MM.1S (cell line): ENCODE measurements at regions not wholly inside any gene's neighbourhood (a gene's known extent, or its start where the extent isn't known, plus 50 kb on each side); places are given as distances from the start of the nearest gene placed in this dataset.

ENCODE experiments used
- EZH2 ChIP-seq: fragments of 300-600 bp; sonication (generic); optimal IDR thresholded peaks from 2 replicates; pipeline ENCODE3; 2017; ENCODE audit warnings: low read depth, mild to moderate bottlenecking, antibody characterized with exemption, low read length, mixed read lengths
- TF ChIP-seq, protein P1 (sequence below): fragments of 300-600 bp; sonication (generic); IDR thresholded peaks from 2 replicates; pipeline ENCODE4 v1.5.1; 2016; ENCODE audit warnings: antibody characterized with exemption, low read length, mixed read lengths

DNA sequence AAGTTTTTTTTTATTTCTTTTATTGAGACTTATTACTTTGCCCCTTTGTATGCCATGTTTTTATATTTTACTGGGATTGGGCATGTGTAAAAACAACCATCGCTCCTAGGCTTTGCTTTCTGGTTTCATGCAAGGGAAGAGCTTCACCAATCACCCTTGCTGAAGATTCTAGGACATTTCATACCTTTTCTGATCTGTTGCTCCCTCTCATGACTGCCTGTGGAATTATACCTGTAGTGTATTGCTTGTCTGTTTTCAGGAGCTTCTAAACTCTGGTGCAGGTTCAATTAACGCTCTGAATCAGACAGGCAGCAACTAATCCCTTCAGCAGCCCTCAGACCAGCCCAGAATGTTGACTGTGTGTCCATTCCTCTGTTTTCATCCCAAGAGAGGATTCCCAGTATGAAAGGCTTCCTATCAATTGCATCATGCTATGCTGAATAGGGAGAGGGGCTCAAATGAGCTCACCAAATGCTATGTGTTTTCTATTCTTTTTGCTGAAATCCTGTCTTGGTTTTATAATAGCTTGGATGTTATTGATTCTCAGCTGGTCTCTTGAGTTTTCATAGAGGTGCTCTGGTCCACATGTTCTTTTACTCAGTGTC, 572.9 kb upstream of the CDH6 start:
- no peak for TF ChIP-seq EZH2
- TF ChIP-seq, protein P1, sequence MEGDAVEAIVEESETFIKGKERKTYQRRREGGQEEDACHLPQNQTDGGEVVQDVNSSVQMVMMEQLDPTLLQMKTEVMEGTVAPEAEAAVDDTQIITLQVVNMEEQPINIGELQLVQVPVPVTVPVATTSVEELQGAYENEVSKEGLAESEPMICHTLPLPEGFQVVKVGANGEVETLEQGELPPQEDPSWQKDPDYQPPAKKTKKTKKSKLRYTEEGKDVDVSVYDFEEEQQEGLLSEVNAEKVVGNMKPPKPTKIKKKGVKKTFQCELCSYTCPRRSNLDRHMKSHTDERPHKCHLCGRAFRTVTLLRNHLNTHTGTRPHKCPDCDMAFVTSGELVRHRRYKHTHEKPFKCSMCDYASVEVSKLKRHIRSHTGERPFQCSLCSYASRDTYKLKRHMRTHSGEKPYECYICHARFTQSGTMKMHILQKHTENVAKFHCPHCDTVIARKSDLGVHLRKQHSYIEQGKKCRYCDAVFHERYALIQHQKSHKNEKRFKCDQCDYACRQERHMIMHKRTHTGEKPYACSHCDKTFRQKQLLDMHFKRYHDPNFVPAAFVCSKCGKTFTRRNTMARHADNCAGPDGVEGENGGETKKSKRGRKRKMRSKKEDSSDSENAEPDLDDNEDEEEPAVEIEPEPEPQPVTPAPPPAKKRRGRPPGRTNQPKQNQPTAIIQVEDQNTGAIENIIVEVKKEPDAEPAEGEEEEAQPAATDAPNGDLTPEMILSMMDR, result no peak
